ENCODE measurements at regions not wholly inside any gene's neighbourhood (a gene's known extent, or its start where the extent isn't known, plus 50 kb on each side); places are given as distances from the start of the nearest gene placed in this dataset.

- DNase-seq, result no peak
Observed at GRCh38 chr12:43169115-43169681, 382.8 kb downstream of the ADAMTS20 start.

DNA sequence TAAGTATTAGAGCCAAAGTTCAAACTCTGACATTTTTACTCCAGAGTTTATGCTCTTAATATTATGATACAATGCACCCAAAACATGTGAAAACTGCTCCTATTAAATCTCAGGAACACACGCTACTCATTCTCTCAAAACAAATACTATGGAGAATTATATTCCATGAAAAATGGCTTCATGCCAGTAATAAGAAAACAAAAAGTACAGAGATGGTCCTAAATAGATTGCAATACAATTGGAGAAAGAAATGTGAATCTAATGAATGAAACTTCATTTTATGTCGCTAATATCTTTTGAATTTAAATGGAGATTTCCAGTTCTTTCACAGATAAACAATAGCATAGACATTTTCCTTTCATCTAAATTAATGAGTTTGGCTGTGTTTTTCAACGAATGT lies 384.3 kb downstream of the ADAMTS20 start:
- DNase-seq, result no peak

GRCh38 chr12:43165351-43165750 lies 386.7 kb downstream of the ADAMTS20 start:
- DNase-seq, result no peak

DNA sequence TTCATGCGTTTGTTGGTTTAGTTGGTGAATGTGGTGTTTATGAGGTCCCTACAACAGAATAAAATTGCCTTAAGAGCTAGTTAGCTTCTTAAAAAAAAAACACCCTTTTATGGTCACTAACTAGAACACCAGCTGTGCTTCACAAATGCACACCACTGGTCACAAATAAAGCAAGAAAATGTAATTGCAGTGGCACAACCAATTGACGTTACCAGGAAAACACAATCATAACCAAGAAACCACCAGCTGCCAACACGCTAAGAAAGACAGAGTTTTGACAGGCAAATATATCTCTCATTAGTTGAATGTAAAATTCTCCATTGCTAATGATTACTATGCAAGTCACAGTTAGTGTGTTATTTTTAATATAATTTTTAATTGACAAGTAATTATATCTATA lies 389.9 kb downstream of the ADAMTS20 start:
- no peak for DNase-seq

GRCh38 chr12:43159506-43159905 lies 392.5 kb downstream of the ADAMTS20 start:
- DNase-seq, result no peak

GRCh38 chr12:43158126-43158525 lies 393.9 kb downstream of the ADAMTS20 start:
- no peak for DNase-seq

DNA sequence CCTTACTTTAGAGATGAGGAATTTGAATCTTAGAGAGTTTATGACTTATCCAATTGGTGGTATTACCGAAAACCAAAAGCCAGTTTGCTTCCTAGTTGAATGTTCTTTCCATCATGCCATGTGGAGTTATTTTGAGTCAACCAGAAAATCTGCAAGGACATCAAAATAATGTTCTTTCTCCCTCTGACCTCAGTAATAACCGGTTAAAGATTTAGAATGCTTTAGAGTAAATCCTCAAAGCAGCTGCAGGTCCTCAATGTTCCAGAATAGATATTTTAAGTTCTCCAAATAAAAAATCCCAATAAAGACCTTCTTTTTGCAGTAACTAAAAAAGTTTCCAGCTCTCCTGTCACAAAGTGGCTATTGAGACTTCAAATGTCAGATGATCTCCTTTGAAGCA lies 396.6 kb downstream of the ADAMTS20 start:
- no peak for DNase-seq

DNA sequence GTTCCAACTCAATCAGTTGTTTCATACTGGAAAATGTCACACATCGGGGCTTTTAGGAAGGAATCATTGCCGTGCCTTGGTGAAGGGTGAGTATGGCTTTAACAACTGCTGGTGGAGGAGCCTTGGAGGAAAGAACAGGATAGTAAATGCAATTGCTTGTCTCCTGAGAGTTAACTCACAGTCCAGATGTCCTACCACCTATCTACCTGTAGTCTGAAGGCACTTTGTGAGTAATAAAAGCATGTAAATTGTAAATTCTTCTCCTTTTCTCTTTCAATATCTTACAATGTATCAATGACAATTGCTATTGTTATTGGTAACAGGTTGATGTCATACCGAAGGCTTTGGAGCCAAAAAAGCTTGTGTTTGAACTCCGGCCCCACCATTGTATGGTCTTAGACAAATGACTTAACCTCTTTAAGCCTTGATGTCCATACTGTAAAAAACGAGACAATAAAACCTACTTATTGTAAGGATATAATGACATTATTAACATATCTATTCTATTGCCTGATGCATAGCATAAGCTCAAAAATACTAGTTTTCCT lies 397.4 kb downstream of the ADAMTS20 start:
- DNase-seq, result no peak

DNA sequence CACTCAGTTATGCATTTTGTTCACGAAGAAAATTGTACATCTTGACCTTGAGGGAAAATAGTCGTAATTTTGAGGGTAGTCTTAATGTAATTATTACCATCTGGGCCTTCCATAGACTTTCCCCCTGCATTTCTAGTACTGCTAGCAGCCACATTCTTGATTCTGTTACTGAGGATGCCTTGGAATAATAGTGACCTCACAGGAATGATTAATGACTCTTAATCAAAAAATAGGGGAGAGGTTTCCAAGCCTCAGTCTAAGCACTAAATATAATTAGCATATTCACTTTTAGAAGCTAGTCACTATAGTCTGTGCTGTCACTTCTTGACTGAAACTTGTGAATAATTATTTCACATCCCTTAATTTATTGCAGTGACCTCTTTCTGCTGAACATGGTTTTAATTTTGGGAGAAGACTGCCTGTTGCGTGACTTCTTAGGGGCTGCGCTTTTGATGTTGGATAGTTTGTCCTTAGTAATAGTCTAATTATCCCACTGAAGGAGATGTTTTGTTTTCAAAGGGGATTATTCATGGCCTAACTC lies 400.5 kb downstream of the ADAMTS20 start:
- no peak for DNase-seq

GRCh38 chr12:43148691-43149090 lies 403.3 kb downstream of the ADAMTS20 start:
- peak; percentile 68 for DNase-seq

DNA sequence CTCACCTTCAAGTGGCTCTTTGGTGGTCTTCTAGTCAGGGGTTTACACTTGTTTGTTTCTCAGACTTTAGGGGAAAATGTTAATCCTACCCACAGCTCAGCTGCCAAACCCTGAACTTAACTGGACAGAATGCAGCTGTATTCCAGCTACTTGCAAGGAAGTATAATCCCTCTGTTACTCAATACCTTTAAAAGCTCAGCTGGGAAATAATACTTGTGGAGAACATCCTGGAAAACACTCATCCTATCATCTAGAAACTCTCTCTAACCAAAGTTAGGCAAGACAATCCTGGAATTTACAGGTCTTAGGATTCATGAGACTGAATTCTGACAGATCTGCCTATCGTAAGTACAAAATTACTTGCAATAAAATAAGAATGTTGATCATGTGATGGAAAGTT lies 404.1 kb downstream of the ADAMTS20 start:
- no peak for DNase-seq

DNA sequence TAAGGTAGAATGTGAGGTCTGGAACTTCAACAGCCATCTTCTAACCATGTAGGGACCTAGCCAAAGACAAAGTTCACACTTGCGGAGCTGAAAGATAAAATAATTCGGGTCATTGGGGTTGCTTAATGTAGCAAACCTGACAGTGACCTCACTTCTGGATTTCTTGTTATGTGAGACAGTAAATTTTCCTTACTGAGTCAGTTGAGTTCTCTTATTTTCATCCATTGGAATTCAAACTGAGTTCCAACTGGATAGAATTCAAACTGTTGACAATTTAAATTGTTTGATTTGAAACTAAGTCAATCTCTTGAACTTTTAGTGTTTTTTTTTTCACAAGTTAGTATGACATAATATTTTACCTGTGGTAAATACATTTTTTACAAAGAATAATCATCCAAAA lies 406.5 kb downstream of the ADAMTS20 start:
- DNase-seq, result no peak

DNA sequence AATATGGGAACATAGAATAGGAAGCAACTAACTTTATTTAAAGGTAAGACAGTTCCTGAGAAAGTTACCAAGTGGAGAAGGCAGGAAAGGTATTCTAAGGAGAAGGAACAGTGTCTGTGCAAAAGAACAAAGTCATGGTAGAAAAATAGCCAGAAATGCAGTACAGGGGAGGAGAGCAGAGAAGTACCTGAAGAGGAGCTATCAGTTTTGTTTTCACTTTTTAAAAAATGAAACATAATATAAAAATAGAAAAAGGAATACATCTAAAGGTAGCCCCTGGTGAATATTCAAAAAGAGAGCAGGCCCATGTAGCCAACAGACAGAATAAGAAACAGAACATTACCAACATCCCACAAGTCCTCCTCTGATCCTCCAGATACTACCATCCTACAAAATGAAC lies 408.7 kb downstream of the ADAMTS20 start:
- DNase-seq, result no peak

DNA sequence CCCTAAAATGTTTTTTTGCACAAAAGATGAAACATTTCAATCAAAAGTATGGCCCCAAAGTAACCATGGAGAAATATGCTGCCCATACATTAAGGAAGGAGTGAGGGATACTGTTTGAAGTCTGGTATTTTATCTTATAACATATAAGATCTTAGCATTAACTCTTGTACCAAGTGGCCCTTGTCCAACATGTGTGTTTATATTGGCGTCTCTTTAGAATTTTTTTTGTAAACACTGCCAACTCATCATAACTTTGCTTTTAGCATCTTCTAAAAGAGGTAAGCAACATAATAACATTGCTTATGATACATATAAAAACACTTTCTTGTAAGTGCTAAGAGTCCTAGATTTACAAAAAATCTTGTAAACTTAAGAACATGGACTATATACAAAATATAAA lies 419.7 kb downstream of the ADAMTS20 start:
- DNase-seq, result no peak

- DNase-seq, result peak; percentile 75
Observed at GRCh38 chr12:43131301-43131700, 420.7 kb downstream of the ADAMTS20 start.

DNA sequence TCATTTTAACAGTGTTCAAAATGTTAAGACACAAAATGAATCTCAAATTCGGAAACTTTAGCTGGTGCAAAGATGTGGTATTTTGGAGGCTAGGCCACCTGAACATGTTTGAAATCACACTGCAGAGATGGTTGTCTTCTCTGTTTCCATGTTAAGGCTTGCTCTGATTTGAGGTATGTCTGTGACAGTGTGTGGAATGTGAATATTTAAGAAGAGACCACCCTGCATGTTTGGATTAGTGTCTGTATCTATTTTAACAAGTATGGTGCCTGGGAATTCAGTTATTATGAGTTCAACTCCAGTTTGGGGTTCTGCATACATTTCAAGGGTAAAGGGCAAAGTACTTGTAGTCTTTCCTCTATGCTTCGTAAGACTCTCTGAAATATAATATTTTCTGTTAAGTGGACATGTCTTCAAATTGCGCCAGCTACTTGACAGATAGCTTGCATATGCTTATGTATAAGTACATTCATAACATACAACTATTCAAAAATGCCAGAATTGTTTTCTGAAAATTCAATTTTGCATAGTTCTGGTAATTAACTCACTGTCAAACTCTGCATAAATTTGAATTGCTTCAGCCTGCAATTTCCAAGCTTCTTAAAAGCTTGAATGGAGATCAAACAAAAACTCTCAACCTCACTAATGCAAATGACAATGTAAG lies 424.0 kb downstream of the ADAMTS20 start:
- DNase-seq, result no peak

GRCh38 chr12:43126652-43127375 lies 425.2 kb downstream of the ADAMTS20 start:
- DNase-seq, result no peak

DNA sequence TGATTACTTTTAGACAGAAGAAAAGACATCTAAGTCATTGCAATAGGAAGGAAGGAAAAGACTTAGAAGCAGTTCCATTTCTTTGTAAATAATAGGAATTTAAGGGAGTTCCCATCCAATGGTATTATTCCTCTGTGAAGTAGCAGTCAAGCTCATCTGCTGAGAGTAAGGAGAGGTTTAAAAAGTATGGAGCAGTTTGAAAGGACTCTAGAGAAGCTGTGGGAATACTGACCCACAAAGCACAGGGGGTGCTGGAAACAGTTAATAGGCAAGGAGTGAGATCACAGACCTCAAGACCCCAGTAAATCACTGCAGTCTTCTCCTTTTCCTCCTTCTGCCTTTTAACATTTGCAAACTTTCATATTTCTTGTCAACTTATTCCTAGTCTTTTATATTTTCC lies 428.5 kb downstream of the ADAMTS20 start:
- no peak for DNase-seq

GRCh38 chr12:43120150-43120549 lies 431.9 kb downstream of the ADAMTS20 start:
- no peak for DNase-seq

DNA sequence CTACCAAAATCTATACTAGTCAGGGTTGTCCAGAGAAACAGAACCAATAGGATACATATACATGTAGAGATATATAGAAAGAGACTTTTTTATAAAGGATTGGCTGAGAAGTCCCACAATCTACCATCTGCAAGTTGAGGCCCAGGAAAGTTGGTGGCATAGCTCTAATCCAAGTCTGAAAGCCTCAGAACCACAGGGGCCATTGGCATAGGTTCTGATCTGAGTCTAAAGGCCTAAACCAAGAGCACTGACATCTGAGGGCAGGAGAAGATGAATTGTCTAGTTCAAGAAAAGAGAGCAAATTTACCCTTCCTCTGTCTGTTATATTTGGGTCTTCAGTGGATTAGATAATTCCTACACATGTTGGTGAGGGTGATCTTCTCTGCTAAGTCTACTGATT lies 433.1 kb downstream of the ADAMTS20 start:
- DNase-seq, result no peak

DNA sequence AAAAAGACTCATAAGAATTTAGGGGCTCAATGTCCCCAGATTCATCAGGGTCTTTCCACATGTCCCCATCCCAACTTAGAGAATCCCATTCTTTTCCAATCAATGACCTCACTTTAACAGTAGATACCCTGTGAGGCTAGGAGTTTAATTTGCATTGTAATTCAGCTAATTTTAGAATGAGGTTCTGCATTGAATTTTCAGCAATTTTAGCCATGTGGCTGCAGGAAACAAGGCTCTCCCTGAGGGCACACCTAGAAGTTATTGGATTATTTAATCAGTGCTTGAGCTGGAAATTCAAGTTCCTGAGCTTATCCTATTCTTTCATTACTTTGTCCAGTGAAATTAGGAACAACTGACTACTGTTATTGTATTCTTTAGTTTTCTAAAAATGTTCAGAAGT lies 433.8 kb downstream of the ADAMTS20 start:
- no peak for DNase-seq

- no peak for DNase-seq
Observed at GRCh38 chr12:43117226-43117930, 434.6 kb downstream of the ADAMTS20 start.

All from islet precursor cell (in vitro differentiated cells).